Mesenchymal stem cell (in vitro differentiated cells and primary cell): ENCODE measurements at regions not wholly inside any gene's neighbourhood (a gene's known extent, or its start where the extent isn't known, plus 50 kb on each side); places are given as distances from the start of the nearest gene placed in this dataset.

Experiments
- DNase-seq: peaks from one replicate; pipeline ENCODE4 v3.0.0-alpha.2; 2013
- H2AFZ ChIP-seq: one replicate; pipeline ENCODE4 v1.6.1; 2013; ENCODE audit warnings: low read depth, mild to moderate bottlenecking, control low read depth, inconsistent platforms, low read length, moderate library complexity
- H2AK5ac ChIP-seq: 2 replicates; pipeline ENCODE4 v1.6.1; 2013; ENCODE audit warnings: low read length, moderate library complexity, mild to moderate bottlenecking, inconsistent platforms; ENCODE audit not compliant: severe bottlenecking
- H2BK120ac ChIP-seq: one replicate; pipeline ENCODE4 v1.6.1; 2013; ENCODE audit warnings: low read depth, mild to moderate bottlenecking, inconsistent platforms, low read length, moderate library complexity
- H2BK12ac ChIP-seq, 2 experiments: one replicate each; pipeline ENCODE4 v1.6.1; 2013; ENCODE audit warnings: inconsistent platforms in 2 of 2, low read length in 2 of 2, mild to moderate bottlenecking in 2 of 2, moderate library complexity in 2 of 2, control low read depth in 1 of 2
- H2BK15ac ChIP-seq: one replicate; pipeline ENCODE4 v1.6.1; 2013; ENCODE audit warnings: mild to moderate bottlenecking, low read depth, inconsistent platforms; ENCODE audit not compliant: poor library complexity, severe bottlenecking
- H2BK5ac ChIP-seq: 2 replicates; pipeline ENCODE4 v1.6.1; 2013; ENCODE audit warnings: low read depth, mild to moderate bottlenecking, low read length, control low read depth, inconsistent platforms; ENCODE audit not compliant: poor library complexity, severe bottlenecking
- H3K14ac ChIP-seq, 2 experiments: one replicate each; pipeline ENCODE4 v1.6.1; 2013; ENCODE audit warnings: inconsistent platforms in 2 of 2, low read length in 2 of 2, control low read depth in 1 of 2, mild to moderate bottlenecking in 1 of 2, moderate library complexity in 1 of 2
- H3K18ac ChIP-seq, 2 experiments: one replicate each; pipeline ENCODE4 v1.6.1; 2013; ENCODE audit warnings: inconsistent platforms in 2 of 2, low read length in 2 of 2, control low read depth in 1 of 2, low read depth in 1 of 2, mild to moderate bottlenecking in 1 of 2
- H3K23ac ChIP-seq, 2 experiments: one replicate each; pipeline ENCODE4 v1.6.1; 2013; ENCODE audit warnings: inconsistent platforms in 2 of 2, low read length in 2 of 2, mild to moderate bottlenecking in 2 of 2, moderate library complexity in 2 of 2, control low read depth in 1 of 2
- H3K27ac ChIP-seq: 2 replicates; pipeline ENCODE4 v1.5.1; 2013; ENCODE audit warnings: mild to moderate bottlenecking, moderate library complexity, low read length, control low read depth, inconsistent platforms; ENCODE audit not compliant: poor library complexity, severe bottlenecking
- H3K27me3 ChIP-seq, 2 experiments: 2 replicates each; pipeline versions ENCODE4 v1.6.1 to v1.7.0; 2013; ENCODE audit warnings: low read length in 2 of 2, mild to moderate bottlenecking in 2 of 2, moderate library complexity in 2 of 2, control low read depth in 1 of 2, inconsistent platforms in 1 of 2; ENCODE audit not compliant: control insufficient read depth in 1 of 2, insufficient read depth in 1 of 2
- H3K36me3 ChIP-seq, 2 experiments: 2 replicates each; pipeline versions ENCODE4 v1.6.1 to v1.7.0; 2013; ENCODE audit warnings: low read length in 2 of 2, control low read depth in 1 of 2, inconsistent platforms in 1 of 2, low read depth in 1 of 2, mild to moderate bottlenecking in 1 of 2; ENCODE audit not compliant: insufficient read depth in 2 of 2, control insufficient read depth in 1 of 2
- H3K4ac ChIP-seq, 2 experiments: one replicate each; pipeline ENCODE4 v1.6.1; 2013; ENCODE audit warnings: inconsistent platforms in 2 of 2, low read length in 2 of 2, mild to moderate bottlenecking in 2 of 2, moderate library complexity in 2 of 2, control low read depth in 1 of 2, low read depth in 1 of 2
- H3K4me1 ChIP-seq: 2 replicates; pipeline ENCODE4 v1.6.1; 2013; ENCODE audit warnings: low read depth, low read length, control low read depth; ENCODE audit not compliant: control insufficient read depth, insufficient read depth
- H3K4me2 ChIP-seq: 2 replicates; pipeline ENCODE4 v1.6.1; 2013; ENCODE audit warnings: low read length, mild to moderate bottlenecking, inconsistent platforms; ENCODE audit not compliant: poor library complexity, severe bottlenecking
- H3K4me3 ChIP-seq, 2 experiments: 2 replicates each; pipeline versions ENCODE4 v1.5.1 to v1.7.0; 2013; ENCODE audit warnings: low read length in 2 of 2, mild to moderate bottlenecking in 2 of 2, control low read depth in 1 of 2, low read depth in 1 of 2; ENCODE audit not compliant: insufficient read depth in 1 of 2
- H3K79me1 ChIP-seq: replicated peaks from 2 replicates; pipeline ENCODE4 v1.6.1; 2013; ENCODE audit warnings: mild to moderate bottlenecking, control low read depth, low read length, inconsistent platforms; ENCODE audit not compliant: poor library complexity, severe bottlenecking
- H3K9ac ChIP-seq: 2 replicates; pipeline ENCODE4 v1.7.0; 2013; ENCODE audit warnings: mild to moderate bottlenecking, low read length, moderate library complexity
- H3K9me3 ChIP-seq: 2 replicates; pipeline ENCODE4 v1.7.0; 2013; ENCODE audit warnings: mild to moderate bottlenecking, low read length; ENCODE audit not compliant: control insufficient read depth
- H4K8ac ChIP-seq: one replicate; pipeline ENCODE4 v1.6.1; 2013; ENCODE audit warnings: inconsistent platforms, mild to moderate bottlenecking, low read length, moderate library complexity
- H4K91ac ChIP-seq: one replicate; pipeline ENCODE4 v1.6.1; 2013; ENCODE audit warnings: mild to moderate bottlenecking, low read length, inconsistent platforms
- WGBS: methylation state at CpG from one replicate; pipeline ENCODE4 v1.1.7; 2013; ENCODE audit warnings: mixed read lengths; 5-methylcytosine and 5-hydroxymethylcytosine counted together

- no peak for DNase-seq
- no peak overlapping the region for H3K4me3 ChIP-seq
- H2BK120ac ChIP-seq: no peak overlapping the region
- H4K8ac ChIP-seq: no peak overlapping the region
- H2BK5ac ChIP-seq: no peak overlapping the region
- H3K4ac ChIP-seq: no peak overlapping the region
- H3K9ac ChIP-seq: no peak overlapping the region
- no peak overlapping the region for H3K14ac ChIP-seq
- no peak overlapping the region for H2AK5ac ChIP-seq
- H3K4me2 ChIP-seq: no peak overlapping the region
- H2BK15ac ChIP-seq: no peak overlapping the region
- 93% methylated on average over 4 of the region's 6 CpGs for WGBS
- H3K27me3 ChIP-seq: no peaks in the 10 kb centered on the region
- H3K79me1 ChIP-seq: no peaks in the 10 kb centered on the region
- H3K4me1 ChIP-seq: no peaks in the 10 kb centered on the region
- no peak overlapping the region for H4K91ac ChIP-seq
- no peaks in the 10 kb centered on the region for H3K36me3 ChIP-seq
- H2AFZ ChIP-seq: no peak overlapping the region
- H3K27ac ChIP-seq: no peak overlapping the region
- no peak overlapping the region for H2BK12ac ChIP-seq
- H3K18ac ChIP-seq: no peak overlapping the region
- no peaks in the 10 kb centered on the region for H3K9me3 ChIP-seq
- H3K23ac ChIP-seq: no peak overlapping the region
These were observed 548.4 kb downstream of the EDEM1 start for GRCh38 chr3:5735896-5736295.

GRCh38 chr3:5739299-5739935, 551.9 kb downstream of the EDEM1 start:
- Histone ChIP-seq H2BK5ac (no peak overlapping the region), H2AK5ac (no peak overlapping the region), H3K18ac (no peak overlapping the region), H3K27ac (no peak overlapping the region), H3K79me1 (no peaks in the 10 kb centered on the region), H3K23ac (no peak overlapping the region), H3K14ac (no peak overlapping the region), H2BK15ac (no peak overlapping the region), H4K91ac (no peak overlapping the region), H3K9ac (no peak overlapping the region), H2AFZ (no peak overlapping the region), H3K4me2 (no peak overlapping the region), H3K4ac (no peak overlapping the region), H3K4me1 (no peaks in the 10 kb centered on the region), H3K9me3 (no peaks in the 10 kb centered on the region), H3K4me3 (no peak overlapping the region), H2BK120ac (no peak overlapping the region), H2BK12ac (no peak overlapping the region), H3K36me3 (no peaks in the 10 kb centered on the region), H3K27me3 (no peaks in the 10 kb centered on the region), H4K8ac (no peak overlapping the region)
- 95% methylated on average over 3 of the region's 3 CpGs for WGBS
- no peak for DNase-seq

GRCh38 chr3:5739949-5740348, 552.4 kb downstream of the EDEM1 start:
- no peaks in the 10 kb centered on the region for H3K4me1 ChIP-seq
- no peak overlapping the region for H2BK120ac ChIP-seq
- no peak overlapping the region for H3K14ac ChIP-seq
- H4K8ac ChIP-seq: no peak overlapping the region
- no peaks in the 10 kb centered on the region for H3K9me3 ChIP-seq
- no peak overlapping the region for H3K4me3 ChIP-seq
- 71% methylated on average over 1 of the region's 2 CpGs for WGBS
- H3K79me1 ChIP-seq: no peaks in the 10 kb centered on the region
- H3K9ac ChIP-seq: no peak overlapping the region
- no peak overlapping the region for H3K27ac ChIP-seq
- no peak overlapping the region for H2BK12ac ChIP-seq
- H4K91ac ChIP-seq: no peak overlapping the region
- no peaks in the 10 kb centered on the region for H3K27me3 ChIP-seq
- no peak overlapping the region for H2AK5ac ChIP-seq
- H3K23ac ChIP-seq: no peak overlapping the region
- H3K18ac ChIP-seq: no peak overlapping the region
- H3K4me2 ChIP-seq: no peak overlapping the region
- no peak overlapping the region for H2AFZ ChIP-seq
- H3K4ac ChIP-seq: no peak overlapping the region
- no peak overlapping the region for H2BK15ac ChIP-seq
- no peaks in the 10 kb centered on the region for H3K36me3 ChIP-seq
- DNase-seq: no peak
- H2BK5ac ChIP-seq: no peak overlapping the region

DNA sequence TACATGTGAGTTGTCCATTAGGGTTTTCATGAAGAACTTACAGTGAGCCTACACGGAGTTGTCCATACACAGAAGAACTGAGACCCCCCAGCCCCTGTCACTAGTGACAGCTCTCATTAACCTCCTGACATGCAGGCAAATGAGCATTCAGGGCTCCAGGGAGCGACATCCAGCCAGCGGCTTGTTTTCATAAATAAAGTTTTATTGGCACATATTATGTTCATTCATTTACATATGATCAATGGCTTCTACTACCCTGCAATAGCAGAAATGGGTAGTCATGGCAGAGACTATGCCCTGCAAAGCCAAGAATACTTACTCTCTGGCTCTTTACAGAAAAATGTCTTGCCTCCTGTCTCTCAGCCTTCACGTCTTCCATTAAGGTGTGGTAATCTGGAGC, 553.5 kb downstream of the EDEM1 start:
- Histone ChIP-seq H4K91ac (no peak overlapping the region), H3K36me3 (no peaks in the 10 kb centered on the region), H3K27me3 (no peaks in the 10 kb centered on the region), H4K8ac (no peak overlapping the region), H2AFZ (no peak overlapping the region), H3K27ac (no peak overlapping the region), H2BK5ac (no peak overlapping the region), H3K4me2 (no peak overlapping the region), H3K79me1 (no peaks in the 10 kb centered on the region), H3K9ac (no peak overlapping the region), H3K9me3 (no peaks in the 10 kb centered on the region), H2AK5ac (no peak overlapping the region), H2BK120ac (no peak overlapping the region), H3K4ac (no peak overlapping the region), H3K4me3 (no peak overlapping the region), H2BK12ac (no peak overlapping the region), H2BK15ac (no peak overlapping the region), H3K23ac (no peak overlapping the region), H3K18ac (no peak overlapping the region), H3K4me1 (no peaks in the 10 kb centered on the region), H3K14ac (no peak overlapping the region)
- WGBS: 100% methylated on average over 1 of the region's 4 CpGs
- no peak for DNase-seq
